Ishikawa (cell line): ENCODE measurements at regions not wholly inside any gene's neighbourhood (a gene's known extent, or its start where the extent isn't known, plus 50 kb on each side); places are given as distances from the start of the nearest gene placed in this dataset.

Source experiments
- CEBPB ChIP-seq: IDR thresholded peaks from 2 replicates; pipeline ENCODE4 v1.6.1; 2012
- CREB1 ChIP-seq: IDR thresholded peaks from 2 replicates; pipeline ENCODE4 v1.6.1; 2012; ENCODE audit warnings: low read depth
- EP300 ChIP-seq: IDR thresholded peaks from 2 replicates; pipeline ENCODE4 v1.6.1; 2012; ENCODE audit warnings: borderline replicate concordance
- FOXM1 ChIP-seq: IDR thresholded peaks from 2 replicates; pipeline ENCODE4 v1.6.1; 2012; ENCODE audit warnings: low read depth, borderline replicate concordance
- NFIC ChIP-seq: IDR thresholded peaks from 2 replicates; pipeline ENCODE4 v1.6.1; 2012
- RAD21 ChIP-seq: IDR thresholded peaks from 2 replicates; pipeline ENCODE4 v1.6.1; 2012; ENCODE audit warnings: low read depth
- REST ChIP-seq: IDR thresholded peaks from 2 replicates; pipeline ENCODE4 v1.6.1; 2012; ENCODE audit warnings: low read depth, mild to moderate bottlenecking
- TEAD4 ChIP-seq: IDR thresholded peaks from 2 replicates; pipeline ENCODE4 v1.6.1; 2012
- YY1 ChIP-seq: IDR thresholded peaks from 2 replicates; pipeline ENCODE4 v1.6.1; 2012; ENCODE audit warnings: low read depth
- ZBTB7A ChIP-seq: IDR thresholded peaks from 2 replicates; pipeline ENCODE4 v1.6.1; 2012; ENCODE audit warnings: low read depth

- TF ChIP-seq YY1 (no peak), NFIC (no peak), FOXM1 (no peak), CEBPB (no peak), RAD21 (no peak), REST (no peak), ZBTB7A (no peak), EP300 (no peak), TEAD4 (no peak), CREB1 (no peak)
These were observed 1275.9 kb downstream of the TYW1 start for GRCh38 chr7:68272507-68272906.
